NCI-H345 (cell line): ENCODE measurements at regions not wholly inside any gene's neighbourhood (a gene's known extent, or its start where the extent isn't known, plus 50 kb on each side); places are given as distances from the start of the nearest gene placed in this dataset.
"Not testable (repeated sequence)": the region's sequence is repeated elsewhere in the genome, so short reads cannot be mapped to it uniquely, and the experiment has no call there.

Experiments
- DNase-seq: peaks from one replicate; lab custom pipeline; 2025; lab: John Stamatoyannopoulos, UW

- no peak for DNase-seq
Measured at GRCh38 chr2:180291552-180292421, 284.7 kb upstream of the CWC22 start.

GRCh38 chr2:180291060-180291459 lies 284.0 kb upstream of the CWC22 start:
- DNase-seq: no peak

- no peak for DNase-seq
Measured at GRCh38 chr2:180289627-180290026, 282.5 kb upstream of the CWC22 start.

GRCh38 chr2:180279581-180279980 lies 272.5 kb upstream of the CWC22 start:
- no peak for DNase-seq

GRCh38 chr2:180276733-180277132 lies 269.6 kb upstream of the CWC22 start:
- no peak for DNase-seq

- DNase-seq: no peak
Measured at GRCh38 chr2:180268006-180268405, 260.9 kb upstream of the CWC22 start.

GRCh38 chr2:180261976-180262375 lies 254.9 kb upstream of the CWC22 start:
- DNase-seq: no peak

GRCh38 chr2:180258579-180258978 lies 251.5 kb upstream of the CWC22 start:
- DNase-seq: no peak

- no peak for DNase-seq
Measured at GRCh38 chr2:180258041-180258537, 251.0 kb upstream of the CWC22 start.

GRCh38 chr2:180257247-180257646 lies 250.2 kb upstream of the CWC22 start:
- no peak for DNase-seq

GRCh38 chr2:180255981-180256380 lies 248.9 kb upstream of the CWC22 start:
- no peak for DNase-seq

GRCh38 chr2:180254872-180255271 lies 247.8 kb upstream of the CWC22 start:
- peak; percentile 39 for DNase-seq

- DNase-seq: no peak
Measured at GRCh38 chr2:180247658-180248057, 240.6 kb upstream of the CWC22 start.

GRCh38 chr2:180246268-180246667 lies 239.2 kb upstream of the CWC22 start:
- no peak for DNase-seq

- DNase-seq: no peak
Measured at GRCh38 chr2:180240774-180241173, 233.7 kb upstream of the CWC22 start.

GRCh38 chr2:180238729-180239128 lies 231.6 kb upstream of the CWC22 start:
- DNase-seq: no peak

- not testable (repeated sequence) for DNase-seq
Measured at GRCh38 chr2:180236061-180236460, 229.0 kb upstream of the CWC22 start.

- DNase-seq: not testable (repeated sequence)
Measured at GRCh38 chr2:180235506-180235905, 228.4 kb upstream of the CWC22 start.

- not testable (repeated sequence) for DNase-seq
Measured at GRCh38 chr2:180234991-180235390, 227.9 kb upstream of the CWC22 start.

- no peak for DNase-seq
Measured at GRCh38 chr2:180231015-180231414, 223.9 kb upstream of the CWC22 start.

- DNase-seq: no peak
Measured at GRCh38 chr2:180227461-180227860, 220.4 kb upstream of the CWC22 start.

GRCh38 chr2:180225118-180225517 lies 218.0 kb upstream of the CWC22 start:
- no peak for DNase-seq

- DNase-seq: no peak
Measured at GRCh38 chr2:180222644-180223043, 215.5 kb upstream of the CWC22 start.

- DNase-seq: no peak
Measured at GRCh38 chr2:180219491-180219890, 212.4 kb upstream of the CWC22 start.
